SIG-M5 treated with dmso at 0.1 percent for 504 hours (cell line): ENCODE measurements at regions not wholly inside any gene's neighbourhood (a gene's known extent, or its start where the extent isn't known, plus 50 kb on each side); places are given as distances from the start of the nearest gene placed in this dataset.
"Not testable (repeated sequence)": the region's sequence is repeated elsewhere in the genome, so short reads cannot be mapped to it uniquely, and the experiment has no call there.

Source experiments
- DNase-seq: peaks from one replicate; lab custom pipeline; 2025; ENCODE audit not compliant: unreplicated experiment; lab: John Stamatoyannopoulos, UW

- no peak for DNase-seq
Observed at GRCh38 chr1:213324859-213325258, 273.8 kb downstream of the RPS6KC1 start.

DNA sequence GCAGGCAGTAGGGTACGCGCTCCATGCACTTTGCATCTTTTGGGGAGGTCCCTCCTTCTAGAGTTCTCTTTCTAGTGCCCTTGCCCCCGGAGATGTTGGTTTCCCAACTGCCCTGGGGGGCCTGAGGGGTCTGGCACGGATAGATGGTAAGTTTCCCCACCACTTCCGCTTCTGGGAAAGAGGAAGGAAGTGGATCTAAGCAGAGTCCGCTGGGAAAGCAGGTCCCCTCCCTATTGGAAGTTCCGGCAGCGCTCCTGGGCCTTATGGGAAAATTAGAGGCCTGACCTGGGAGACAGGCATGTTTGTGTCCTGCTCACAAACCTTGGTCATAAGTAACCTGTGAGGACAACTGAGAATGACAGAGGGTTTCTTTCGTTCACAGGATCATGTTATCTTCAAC is 274.4 kb downstream of the RPS6KC1 start:
- DNase-seq, result no peak

- no peak for DNase-seq
Observed at GRCh38 chr1:213326281-213327016, 275.4 kb downstream of the RPS6KC1 start.

DNA sequence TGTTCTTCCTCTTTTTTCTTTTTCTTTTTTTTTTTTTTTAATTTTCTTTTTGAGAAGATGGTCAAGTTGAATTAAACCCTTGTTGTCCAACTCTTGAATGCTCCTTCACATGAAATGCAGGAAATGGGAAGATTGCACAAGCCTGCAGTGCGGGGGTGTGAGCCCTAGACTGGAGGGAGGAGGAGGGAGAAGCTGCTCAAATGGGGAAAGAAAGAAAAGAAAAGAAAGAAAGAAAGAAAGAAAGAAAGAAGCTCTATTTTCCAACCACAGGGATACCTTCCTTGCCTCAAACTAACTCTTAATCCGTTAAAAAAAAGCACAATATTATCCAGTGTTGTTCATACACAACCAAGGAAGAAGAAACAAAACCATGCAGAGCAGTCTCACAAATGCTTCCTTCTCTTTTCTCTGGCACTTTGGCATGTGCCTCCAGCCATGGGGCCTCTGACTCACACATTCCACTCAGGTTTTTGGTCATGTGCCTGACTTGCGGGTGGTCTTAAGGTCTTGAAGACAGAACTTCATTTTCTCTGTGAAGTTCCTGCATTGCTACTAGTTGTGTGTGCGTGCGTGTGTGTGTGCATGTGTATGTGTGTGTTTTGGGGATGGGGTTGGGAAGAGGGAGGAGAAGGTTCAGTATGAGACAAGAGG is 276.1 kb downstream of the RPS6KC1 start:
- DNase-seq, result peak; percentile 91

- no peak for DNase-seq
Observed at GRCh38 chr1:213329406-213330008, 278.5 kb downstream of the RPS6KC1 start.

GRCh38 chr1:213330281-213330680 is 279.2 kb downstream of the RPS6KC1 start:
- DNase-seq, result peak; percentile 87

GRCh38 chr1:213331631-213332175 is 280.7 kb downstream of the RPS6KC1 start:
- no peak for DNase-seq

GRCh38 chr1:213332491-213332890 is 281.4 kb downstream of the RPS6KC1 start:
- DNase-seq, result no peak

DNA sequence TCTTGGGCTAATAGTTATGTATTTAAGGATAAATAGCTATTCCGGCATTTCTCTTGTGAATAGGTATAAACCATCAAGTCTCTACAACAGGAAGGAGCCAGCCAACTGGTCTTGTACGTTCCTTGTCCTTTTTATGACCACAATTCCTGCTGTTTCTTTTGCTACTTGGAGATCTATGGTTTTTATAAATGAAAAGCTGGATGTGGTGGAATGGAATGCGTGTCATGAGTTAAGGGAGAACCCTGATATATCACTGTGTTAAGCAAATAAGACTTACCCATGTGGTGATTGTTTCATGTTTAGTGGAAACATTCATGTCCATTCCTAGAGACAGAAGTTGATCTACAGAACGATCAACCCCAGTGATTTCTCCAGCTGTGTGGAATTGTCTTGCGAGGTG is 282.1 kb downstream of the RPS6KC1 start:
- DNase-seq, result no peak

GRCh38 chr1:213335084-213335483 is 284.0 kb downstream of the RPS6KC1 start:
- no peak for DNase-seq

DNA sequence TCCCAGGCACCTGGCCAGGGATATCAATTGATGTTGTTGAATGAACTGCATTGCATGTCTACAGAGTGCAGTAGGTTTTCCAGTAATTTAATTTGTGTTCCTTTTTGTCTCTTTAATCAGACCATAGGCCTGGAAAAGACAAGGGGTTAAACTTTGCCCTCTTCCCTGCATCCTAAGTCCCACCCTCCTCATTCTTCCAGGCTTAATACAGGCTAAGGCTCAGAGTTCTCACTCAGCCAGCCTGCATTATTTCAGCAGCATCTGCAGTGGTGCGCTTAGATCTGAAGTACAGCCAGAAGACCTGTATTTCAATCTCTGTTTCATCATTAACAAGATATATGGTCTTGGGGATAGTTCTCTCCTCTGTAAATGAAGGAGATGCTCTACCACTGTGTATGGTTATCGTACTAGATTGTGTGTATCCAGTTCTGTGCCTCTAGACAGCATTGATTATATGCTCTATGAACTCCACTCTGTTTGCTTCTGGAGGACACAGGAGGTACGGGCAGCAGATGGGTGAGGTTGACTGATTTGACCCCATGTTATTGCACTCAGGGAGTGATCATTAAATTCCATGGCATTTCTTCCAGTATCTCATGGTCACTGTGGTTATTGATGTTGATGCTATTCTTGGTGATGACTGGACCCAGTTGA is 286.1 kb downstream of the RPS6KC1 start:
- DNase-seq, result no peak

DNA sequence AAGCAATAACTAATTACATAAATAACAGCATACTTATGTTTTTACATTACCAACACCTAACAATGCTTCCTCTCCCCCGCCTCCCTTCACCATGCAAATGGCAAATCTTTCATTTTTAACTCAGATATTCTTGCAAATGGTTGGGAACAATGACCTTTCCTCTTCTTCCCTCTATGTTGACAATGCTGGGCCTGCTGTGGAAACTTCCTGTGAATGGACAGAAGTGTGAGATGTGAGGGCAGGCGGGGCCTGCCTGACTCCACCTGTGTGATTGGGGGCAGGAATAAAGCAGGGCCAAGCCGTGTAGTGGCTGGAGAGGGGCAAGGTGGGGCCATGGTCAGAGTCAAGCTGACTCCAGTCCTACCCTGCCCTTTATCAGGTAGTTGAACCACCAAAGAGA is 289.6 kb downstream of the RPS6KC1 start:
- no peak for DNase-seq

DNA sequence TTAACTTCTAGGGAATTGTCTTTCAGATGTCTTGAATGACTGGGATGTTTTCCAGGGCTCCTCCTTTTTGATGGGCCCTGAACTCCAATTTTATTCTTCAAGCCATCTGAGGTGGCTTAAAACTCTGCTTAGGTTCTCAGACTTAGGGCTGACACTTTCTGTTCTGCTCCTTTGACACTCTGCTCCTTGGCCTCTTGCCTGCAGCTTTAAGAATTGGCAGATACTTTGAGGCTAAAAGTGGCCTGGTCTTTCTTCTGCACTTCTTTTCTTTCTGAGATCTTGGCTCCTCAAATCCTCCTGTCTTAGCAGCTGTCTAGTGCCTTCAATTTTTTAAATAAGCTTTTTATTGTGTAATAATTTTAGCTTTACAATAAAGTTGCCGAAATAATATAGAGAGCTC is 294.6 kb downstream of the RPS6KC1 start:
- DNase-seq, result no peak

GRCh38 chr1:213357403-213357802 is 306.4 kb downstream of the RPS6KC1 start:
- no peak for DNase-seq

- DNase-seq, result not testable (repeated sequence)
Observed at GRCh38 chr1:213358368-213358767, 307.3 kb downstream of the RPS6KC1 start.

GRCh38 chr1:213362598-213362997 is 311.6 kb downstream of the RPS6KC1 start:
- DNase-seq, result no peak

GRCh38 chr1:213366141-213366831 is 315.2 kb downstream of the RPS6KC1 start:
- DNase-seq, result no peak

- DNase-seq, result no peak
Observed at GRCh38 chr1:213369465-213369864, 318.4 kb downstream of the RPS6KC1 start.

DNA sequence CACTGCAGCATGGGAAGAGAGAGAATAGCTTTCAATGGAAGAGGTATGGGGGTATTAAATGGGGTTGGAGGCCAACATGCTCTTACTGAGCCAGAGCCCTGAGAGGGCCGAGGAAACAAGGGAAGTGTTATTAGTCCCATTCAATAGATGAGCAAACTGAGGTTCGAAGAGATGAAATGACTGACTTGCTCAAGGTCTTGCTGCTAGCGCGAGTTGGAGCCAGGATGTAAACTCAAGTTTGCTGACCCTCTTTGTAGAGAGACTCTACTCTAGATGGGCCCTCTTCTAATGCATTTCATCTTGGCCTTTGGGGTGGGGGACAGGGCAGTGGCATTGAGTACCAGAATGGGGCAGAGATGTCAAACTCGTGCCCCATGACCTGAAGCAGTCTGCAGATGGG is 319.5 kb downstream of the RPS6KC1 start:
- no peak for DNase-seq

- DNase-seq, result no peak
Observed at GRCh38 chr1:213371525-213371846, 320.4 kb downstream of the RPS6KC1 start.
